Activated CD4-positive, alpha-beta memory T cell treated with anti-CD3 and anti-CD28 coated beads for 36 hours (primary cell): ENCODE measurements at regions not wholly inside any gene's neighbourhood (a gene's known extent, or its start where the extent isn't known, plus 50 kb on each side); places are given as distances from the start of the nearest gene placed in this dataset.
A peak's percentile ranks its signal among the peaks of the same experiment; 100 is the strongest.

Source experiments
- CTCF ChIA-PET: fragments of 350-600 bp; sonication (Branson Sonifier 250); formaldehyde crosslinking; loops from one replicate; lab custom pipeline; 2021; ENCODE audit warnings: antibody characterized with exemption, inconsistent platforms; lab: Charles Lee
- POLR2A ChIA-PET: fragments of 350-600 bp; sonication (Branson Sonifier 250); formaldehyde crosslinking; loops from one replicate; lab custom pipeline; 2021; ENCODE audit warnings: antibody characterized with exemption; lab: Charles Lee
- DNase-seq: peaks from one replicate; pipeline ENCODE4 v3.0.0-alpha.2; 2020
- H3K27ac Mint-ChIP-seq: one replicate; pipeline ENCODE4 v1.8.0; 2021; ENCODE audit warnings: mixed read lengths
- H3K27me3 Mint-ChIP-seq: one replicate; pipeline ENCODE4 v1.8.0; 2021; ENCODE audit warnings: mixed read lengths
- H3K36me3 Mint-ChIP-seq: one replicate; pipeline ENCODE4 v1.8.0; 2021; ENCODE audit warnings: mixed read lengths
- H3K4me1 Mint-ChIP-seq: one replicate; pipeline ENCODE4 v1.8.0; 2021; ENCODE audit warnings: low read depth, mixed read lengths
- H3K4me3 Mint-ChIP-seq: one replicate; pipeline ENCODE4 v1.8.0; 2021; ENCODE audit warnings: mild to moderate bottlenecking, mixed read lengths
- H3K9me3 Mint-ChIP-seq: one replicate; pipeline ENCODE4 v1.8.0; 2021; ENCODE audit warnings: mixed read lengths
- intact Hi-C: fragments of 100-400 bp; cut with micrococcal nuclease; formaldehyde crosslinking; loops from one replicate; pipeline ENCODE4 v1.15.1; 2023

DNA sequence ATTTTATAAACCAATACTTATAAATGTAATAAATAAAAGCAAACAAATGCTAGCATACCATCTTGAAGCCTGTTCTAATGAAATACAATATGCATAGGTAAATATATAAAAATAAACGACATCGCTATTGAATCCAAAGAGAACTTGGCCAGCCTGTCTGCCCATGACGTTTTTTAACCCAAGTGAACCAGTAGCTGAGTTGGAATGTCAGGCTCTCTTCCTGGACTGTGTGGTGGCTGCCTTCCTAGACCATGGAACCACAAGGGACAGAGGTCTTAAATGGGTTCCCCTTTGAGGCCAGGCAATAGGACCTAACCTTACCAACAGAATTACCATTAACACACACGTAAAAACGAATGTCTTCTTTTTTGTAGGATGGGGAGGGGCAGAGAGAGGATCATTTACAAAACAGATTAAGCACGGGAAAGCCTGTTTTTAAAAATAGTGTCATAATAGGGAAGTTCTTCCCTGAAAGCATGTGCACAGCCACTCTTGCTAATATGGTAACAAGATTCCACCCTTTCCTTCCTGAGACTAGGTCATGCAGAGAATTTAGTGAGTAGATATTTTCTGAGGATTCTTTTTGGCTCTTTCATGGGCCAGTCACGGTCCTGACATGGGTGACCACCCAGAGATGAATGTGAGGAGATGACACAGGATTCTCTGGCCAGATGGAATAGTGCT, 69.4 kb upstream of the ACSL1 start:
- intact Hi-C loops, result no loop called here
- Mint-ChIP-seq H3K27ac (no peak overlapping the region), H3K9me3 (peaks cover 7% of the 10 kb centered on the region), H3K36me3 (no peaks in the 10 kb centered on the region), H3K4me1 (no peaks in the 10 kb centered on the region), H3K27me3 (peaks cover 22% of the 10 kb centered on the region), H3K4me3 (no peak overlapping the region)
- CTCF ChIA-PET, result no interaction called here
- no peak for DNase-seq
- POLR2A ChIA-PET, result no interaction called here

GRCh38 chr4:184896868-184897715, 71.3 kb upstream of the ACSL1 start:
- intact Hi-C loops, result no loop called here
- ChIA-PET POLR2A (no interaction called here), CTCF (no interaction called here)
- Mint-ChIP-seq H3K27ac (no peak overlapping the region), H3K9me3 (peaks cover 7% of the 10 kb centered on the region), H3K4me3 (no peak overlapping the region), H3K27me3 (peaks cover 19% of the 10 kb centered on the region), H3K4me1 (no peaks in the 10 kb centered on the region), H3K36me3 (no peaks in the 10 kb centered on the region)
- DNase-seq, result no peak

DNA sequence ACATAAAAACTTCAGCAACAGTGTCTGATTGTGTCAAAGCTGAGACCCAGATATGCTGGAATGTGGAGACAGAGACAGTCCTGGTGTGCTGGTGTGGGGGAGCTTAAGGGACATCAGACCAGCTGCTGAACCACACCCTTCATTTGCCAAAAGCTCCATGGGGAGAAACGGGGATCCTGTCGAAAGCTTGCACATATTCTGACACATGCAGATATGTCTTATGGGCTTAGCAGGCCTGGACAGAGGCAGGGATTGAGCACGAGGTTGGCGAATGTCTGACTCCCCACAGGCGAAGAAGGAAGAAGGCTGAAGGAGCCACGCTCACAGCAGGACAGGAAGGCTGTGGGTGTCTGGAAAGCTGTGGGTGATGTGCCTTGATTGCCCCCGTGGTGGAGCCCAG, 72.1 kb upstream of the ACSL1 start:
- Mint-ChIP-seq H3K9me3 (peaks cover 7% of the 10 kb centered on the region), H3K36me3 (no peaks in the 10 kb centered on the region), H3K4me1 (no peaks in the 10 kb centered on the region), H3K27me3 (peaks cover 19% of the 10 kb centered on the region), H3K27ac (no peak overlapping the region), H3K4me3 (no peak overlapping the region)
- CTCF ChIA-PET, result no interaction called here
- POLR2A ChIA-PET, result no interaction called here
- intact Hi-C loops, result no loop called here
- no peak for DNase-seq

DNA sequence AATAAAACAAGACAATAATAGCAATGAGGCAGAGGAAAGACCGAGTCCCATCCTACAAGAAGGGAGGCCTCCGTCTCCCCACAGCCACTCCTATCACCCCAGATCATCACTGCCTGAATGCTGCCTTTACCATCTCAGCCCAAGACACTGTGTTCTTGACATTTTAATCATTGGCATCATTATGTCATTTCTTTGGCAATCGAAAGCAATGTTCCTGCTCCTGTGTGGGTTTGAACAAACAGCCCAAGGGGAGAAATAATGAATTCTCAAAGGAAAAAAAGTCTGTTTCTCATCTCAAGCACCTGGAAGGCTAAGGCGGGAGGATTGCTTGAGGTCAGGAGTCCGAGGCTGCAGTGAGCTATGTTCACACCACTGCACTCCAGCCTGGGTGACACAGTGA, 73.0 kb upstream of the ACSL1 start:
- no peak for DNase-seq
- POLR2A ChIA-PET, result no interaction called here
- no peaks in the 10 kb centered on the region for H3K36me3 Mint-ChIP-seq
- H3K27ac Mint-ChIP-seq, result no peak overlapping the region
- peaks cover 18% of the 10 kb centered on the region for H3K27me3 Mint-ChIP-seq
- H3K4me1 Mint-ChIP-seq, result no peaks in the 10 kb centered on the region
- CTCF ChIA-PET, result no interaction called here
- H3K4me3 Mint-ChIP-seq, result no peak overlapping the region
- intact Hi-C loops, result no loop called here
- peaks cover 4% of the 10 kb centered on the region for H3K9me3 Mint-ChIP-seq

GRCh38 chr4:184899261-184900134, 73.7 kb upstream of the ACSL1 start:
- POLR2A ChIA-PET, result no interaction called here
- H3K27ac Mint-ChIP-seq, result no peak overlapping the region
- H3K36me3 Mint-ChIP-seq, result no peaks in the 10 kb centered on the region
- H3K4me1 Mint-ChIP-seq, result no peaks in the 10 kb centered on the region
- intact Hi-C loops, result no loop called here
- peaks cover 13% of the 10 kb centered on the region for H3K27me3 Mint-ChIP-seq
- CTCF ChIA-PET, result no interaction called here
- H3K4me3 Mint-ChIP-seq, result no peak overlapping the region
- DNase-seq, result no peak
- H3K9me3 Mint-ChIP-seq, result no peaks in the 10 kb centered on the region

- ChIA-PET POLR2A (no interaction called here), CTCF (no interaction called here)
- no peaks in the 10 kb centered on the region for H3K36me3 Mint-ChIP-seq
- peaks cover 11% of the 10 kb centered on the region for H3K27me3 Mint-ChIP-seq
- H3K4me3 Mint-ChIP-seq, result no peak overlapping the region
- DNase-seq, result no peak
- no peaks in the 10 kb centered on the region for H3K9me3 Mint-ChIP-seq
- no peak overlapping the region for H3K27ac Mint-ChIP-seq
- no peaks in the 10 kb centered on the region for H3K4me1 Mint-ChIP-seq
- intact Hi-C loops, result no loop called here
These were observed 74.4 kb upstream of the ACSL1 start for GRCh38 chr4:184900184-184900583.

DNA sequence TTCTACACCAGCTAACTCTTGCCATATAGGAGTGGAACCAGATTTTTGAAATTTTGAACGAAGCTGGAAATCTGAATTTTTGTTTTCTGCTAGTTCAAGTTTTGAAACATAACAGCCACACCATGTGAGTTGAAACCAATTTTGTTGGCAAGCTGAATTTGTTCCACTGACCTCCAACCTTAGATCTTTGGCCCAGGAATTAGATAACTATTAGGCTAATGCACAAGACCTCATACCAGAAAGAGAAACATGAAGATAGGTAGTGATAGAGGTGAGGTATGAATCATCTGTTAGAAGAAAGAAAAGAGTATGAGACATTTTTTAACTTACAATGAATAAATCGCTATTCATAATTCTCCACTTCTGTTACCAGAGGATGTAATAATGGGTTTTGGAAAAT, 76.8 kb upstream of the ACSL1 start:
- Mint-ChIP-seq H3K27ac (no peak overlapping the region), H3K4me1 (peaks cover 1% of the 10 kb centered on the region), H3K9me3 (no peaks in the 10 kb centered on the region), H3K27me3 (no peaks in the 10 kb centered on the region), H3K4me3 (no peak overlapping the region), H3K36me3 (no peaks in the 10 kb centered on the region)
- intact Hi-C loops, result no loop called here
- ChIA-PET POLR2A (no interaction called here), CTCF (interaction anchor here (1.1 kb wide), 1 partner anchor 137 kb away, joined by 3 read pairs; no protein-coding TSS in a partner anchor)
- no peak for DNase-seq

DNA sequence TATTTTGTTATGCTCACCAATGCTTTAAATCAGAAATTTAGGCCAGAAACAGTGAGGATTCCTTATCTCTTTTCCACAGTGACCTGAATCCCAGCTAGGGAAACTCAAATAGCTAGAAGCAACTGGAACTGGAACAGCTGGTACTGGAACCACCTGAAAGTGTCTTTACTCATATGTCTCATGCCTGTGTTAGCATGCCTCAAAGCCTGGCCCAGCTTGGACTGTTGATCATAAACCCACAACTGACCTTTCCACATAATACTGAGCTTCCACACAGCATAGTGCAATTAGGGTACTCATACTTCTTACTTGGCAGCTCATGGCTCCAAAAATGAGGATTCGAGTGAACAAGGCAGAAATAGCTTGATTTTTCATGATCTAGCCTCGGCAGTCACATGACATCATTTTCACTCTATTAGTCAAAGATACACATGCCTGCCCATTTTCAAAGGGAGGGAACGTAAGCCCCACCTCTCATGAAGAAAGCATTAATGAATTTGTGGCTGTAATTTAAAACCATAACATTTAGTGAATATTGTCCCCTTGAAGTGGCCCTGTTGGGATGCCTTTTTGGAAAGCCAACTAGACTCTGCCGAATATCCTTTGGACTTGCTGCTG, 80.8 kb upstream of the ACSL1 start:
- CTCF ChIA-PET, result interaction anchor here (1.0 kb wide), 1 partner anchor 161 kb away, joined by 5 read pairs; no protein-coding TSS in a partner anchor
- no peak for DNase-seq
- H3K9me3 Mint-ChIP-seq, result peaks cover under 1% of the 10 kb centered on the region
- intact Hi-C loops, result loop anchor here (1.0 kb wide), 1 partner anchor 160 kb away; no protein-coding TSS in a partner anchor
- H3K36me3 Mint-ChIP-seq, result no peaks in the 10 kb centered on the region
- no peak overlapping the region for H3K27ac Mint-ChIP-seq
- no peak overlapping the region for H3K4me3 Mint-ChIP-seq
- peaks cover 6% of the 10 kb centered on the region for H3K4me1 Mint-ChIP-seq
- POLR2A ChIA-PET, result no interaction called here
- H3K27me3 Mint-ChIP-seq, result peaks cover 3% of the 10 kb centered on the region

- POLR2A ChIA-PET, result no interaction called here
- Mint-ChIP-seq H3K4me1 (peaks cover 6% of the 10 kb centered on the region), H3K27ac (no peak overlapping the region), H3K36me3 (peaks cover 2% of the 10 kb centered on the region), H3K9me3 (peaks cover 7% of the 10 kb centered on the region), H3K27me3 (peaks cover 3% of the 10 kb centered on the region), H3K4me3 (no peak overlapping the region)
- peak; percentile 17 for DNase-seq
- CTCF ChIA-PET, result interaction anchor here (1.0 kb wide), 1 partner anchor 162 kb away, joined by 5 read pairs; no protein-coding TSS in a partner anchor
- intact Hi-C loops, result loop anchor here (1.0 kb wide), 1 partner anchor 161 kb away; no protein-coding TSS in a partner anchor
These were observed 81.4 kb upstream of the ACSL1 start for GRCh38 chr4:184907216-184907615.

- H3K4me1 Mint-ChIP-seq, result peaks cover 6% of the 10 kb centered on the region
- CTCF ChIA-PET, result no interaction called here
- no peak for DNase-seq
These were observed 82.0 kb upstream of the ACSL1 start for GRCh38 chr4:184907810-184908209.

DNA sequence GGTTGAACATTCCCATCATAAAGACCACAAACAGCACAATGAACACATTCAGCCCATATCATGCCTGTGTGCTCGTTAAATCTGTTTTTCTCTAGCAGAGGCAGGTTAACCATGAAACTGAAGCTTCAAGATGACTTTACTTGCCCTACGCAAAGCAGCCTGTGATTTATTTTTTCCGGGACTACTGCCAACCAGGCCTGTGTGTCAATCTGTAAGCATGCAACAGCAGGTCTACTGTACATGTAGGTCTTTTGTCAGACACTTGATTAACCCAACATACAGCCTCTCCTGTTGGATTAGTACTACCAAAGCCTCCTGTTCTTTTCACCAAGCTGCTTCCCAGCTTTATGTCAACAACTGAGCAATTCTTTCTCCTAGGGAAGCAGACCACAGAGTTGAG, 85.5 kb upstream of the ACSL1 start:
- intact Hi-C loops, result no loop called here
- peaks cover 6% of the 10 kb centered on the region for H3K4me1 Mint-ChIP-seq
- peaks cover 5% of the 10 kb centered on the region for H3K36me3 Mint-ChIP-seq
- peak; percentile 51 for DNase-seq
- peaks cover 18% of the 10 kb centered on the region for H3K9me3 Mint-ChIP-seq
- no peak overlapping the region for H3K4me3 Mint-ChIP-seq
- ChIA-PET CTCF (interaction anchor here (1.2 kb wide), 1 partner anchor 94 kb away, joined by 3 read pairs; no protein-coding TSS in a partner anchor), POLR2A (no interaction called here)
- H3K27ac Mint-ChIP-seq, result no peak overlapping the region
- peaks cover 10% of the 10 kb centered on the region for H3K27me3 Mint-ChIP-seq

More at GRCh38 chr4:184907810-184908209, 82.0 kb upstream of the ACSL1 start:
- intact Hi-C loops, result loop anchor here (1.0 kb wide), 1 partner anchor 162 kb away; no protein-coding TSS in a partner anchor
- no peak overlapping the region for H3K27ac Mint-ChIP-seq
- no peak overlapping the region for H3K4me3 Mint-ChIP-seq
- POLR2A ChIA-PET, result no interaction called here
- peaks cover 3% of the 10 kb centered on the region for H3K27me3 Mint-ChIP-seq
- H3K36me3 Mint-ChIP-seq, result peaks cover 5% of the 10 kb centered on the region
- peaks cover 13% of the 10 kb centered on the region for H3K9me3 Mint-ChIP-seq
